ENCODE measurements at regions not wholly inside any gene's neighbourhood (a gene's known extent, or its start where the extent isn't known, plus 50 kb on each side); places are given as distances from the start of the nearest gene placed in this dataset.
A peak's percentile ranks its signal among the peaks of the same experiment; 100 is the strongest.

GRCh38 chr9:14560194-14560593, 133.0 kb downstream of the ZDHHC21 start:
- no peak for DNase-seq

GRCh38 chr9:14554886-14555285, 138.3 kb downstream of the ZDHHC21 start:
- DNase-seq, result no peak

GRCh38 chr9:14547245-14548060, 145.8 kb downstream of the ZDHHC21 start:
- no peak for DNase-seq

GRCh38 chr9:14546693-14547092, 146.5 kb downstream of the ZDHHC21 start:
- no peak for DNase-seq

GRCh38 chr9:14542071-14542470, 151.2 kb downstream of the ZDHHC21 start:
- DNase-seq, result no peak

- DNase-seq, result no peak
Measured at GRCh38 chr9:14538526-14538925, 154.7 kb downstream of the ZDHHC21 start.

- DNase-seq, result peak in 2 of 58 donors; percentile 5 to 14
Measured at GRCh38 chr9:14535161-14535955, 157.9 kb downstream of the ZDHHC21 start.

- no peak for DNase-seq
Measured at GRCh38 chr9:14533867-14534640, 159.2 kb downstream of the ZDHHC21 start.

- no peak for DNase-seq
Measured at GRCh38 chr9:14532456-14533115, 160.6 kb downstream of the ZDHHC21 start.

- peak in 1 of 58 donors; percentile 27 for DNase-seq
Measured at GRCh38 chr9:14531341-14532269, 161.6 kb downstream of the ZDHHC21 start.

GRCh38 chr9:14530841-14531240, 162.4 kb downstream of the ZDHHC21 start:
- no peak for DNase-seq

- no peak for DNase-seq
Measured at GRCh38 chr9:14530366-14530765, 162.9 kb downstream of the ZDHHC21 start.

GRCh38 chr9:14529629-14530028, 163.6 kb downstream of the ZDHHC21 start:
- DNase-seq, result no peak

- no peak for DNase-seq
Measured at GRCh38 chr9:14529054-14529453, 164.2 kb downstream of the ZDHHC21 start.

GRCh38 chr9:14526504-14526903, 166.7 kb downstream of the ZDHHC21 start:
- no peak for DNase-seq

GRCh38 chr9:14525856-14526255, 167.4 kb downstream of the ZDHHC21 start:
- DNase-seq, result no peak

- no peak for DNase-seq
Measured at GRCh38 chr9:14524873-14525515, 168.2 kb downstream of the ZDHHC21 start.

- no peak for DNase-seq
Measured at GRCh38 chr9:14523545-14523944, 169.7 kb downstream of the ZDHHC21 start.

- no peak for DNase-seq
Measured at GRCh38 chr9:14522627-14523379, 170.4 kb downstream of the ZDHHC21 start.
